HG03469 (cell line): ENCODE measurements at regions not wholly inside any gene's neighbourhood (a gene's known extent, or its start where the extent isn't known, plus 50 kb on each side); places are given as distances from the start of the nearest gene placed in this dataset.
A peak's percentile ranks its signal among the peaks of the same experiment; 100 is the strongest.
"Not testable (repeated sequence)": the region's sequence is repeated elsewhere in the genome, so short reads cannot be mapped to it uniquely, and the experiment has no call there.

ENCODE experiments used
- ATAC-seq: cut with Tn5 transposase; IDR thresholded peaks from one replicate; pipeline ENCODE4 v1.9.1; 2021; ENCODE audit warnings: mild to moderate bottlenecking, moderate library complexity, moderate number of reproducible peaks; ENCODE audit not compliant: unreplicated experiment

DNA sequence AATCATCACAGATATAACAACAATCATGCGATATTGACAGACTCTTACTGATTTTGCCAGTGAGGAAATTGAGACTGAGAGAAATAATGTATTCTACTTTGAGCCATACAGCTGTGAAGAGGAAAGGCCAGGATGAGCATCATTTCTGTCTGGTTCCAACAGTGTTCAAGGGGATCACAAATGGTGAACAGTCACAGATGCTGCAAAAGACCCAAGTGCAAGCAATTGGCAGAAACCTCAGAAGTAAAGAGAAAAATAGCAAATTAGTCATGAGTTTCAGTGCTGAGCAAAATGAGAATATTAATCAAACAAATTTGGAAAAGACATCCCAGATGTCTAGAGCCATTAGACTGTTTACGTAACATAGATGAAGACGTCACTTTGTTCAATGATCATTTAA, 114.1 kb downstream of the RAB38 start:
- no peak for ATAC-seq

- ATAC-seq, result no peak
Measured at GRCh38 chr11:88059326-88059725, 115.9 kb downstream of the RAB38 start.

- no peak for ATAC-seq
Measured at GRCh38 chr11:88051396-88051795, 123.8 kb downstream of the RAB38 start.

- no peak for ATAC-seq
Measured at GRCh38 chr11:88050247-88050646, 125.0 kb downstream of the RAB38 start.

DNA sequence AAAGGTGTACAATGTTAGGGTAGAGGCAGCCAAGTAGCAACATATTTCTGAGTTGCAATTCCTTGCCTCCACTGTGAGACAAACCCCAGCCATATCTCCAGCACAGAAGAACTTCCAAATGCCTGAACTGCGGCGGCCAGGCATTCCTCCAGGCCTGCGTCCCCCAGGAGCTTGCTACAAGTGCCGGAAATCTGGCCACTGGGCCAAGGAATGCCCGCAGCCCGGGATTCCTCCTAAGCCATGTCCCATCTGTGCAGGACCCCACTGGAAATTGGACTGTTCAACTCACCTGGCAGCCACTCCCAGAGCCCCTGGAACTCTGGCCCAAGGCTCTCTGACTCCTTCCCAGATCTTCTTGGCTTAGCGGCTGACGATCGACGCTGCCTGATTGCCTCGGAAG, 130.0 kb downstream of the RAB38 start:
- not testable (repeated sequence) for ATAC-seq

GRCh38 chr11:88044658-88045057, 130.6 kb downstream of the RAB38 start:
- not testable (repeated sequence) for ATAC-seq

DNA sequence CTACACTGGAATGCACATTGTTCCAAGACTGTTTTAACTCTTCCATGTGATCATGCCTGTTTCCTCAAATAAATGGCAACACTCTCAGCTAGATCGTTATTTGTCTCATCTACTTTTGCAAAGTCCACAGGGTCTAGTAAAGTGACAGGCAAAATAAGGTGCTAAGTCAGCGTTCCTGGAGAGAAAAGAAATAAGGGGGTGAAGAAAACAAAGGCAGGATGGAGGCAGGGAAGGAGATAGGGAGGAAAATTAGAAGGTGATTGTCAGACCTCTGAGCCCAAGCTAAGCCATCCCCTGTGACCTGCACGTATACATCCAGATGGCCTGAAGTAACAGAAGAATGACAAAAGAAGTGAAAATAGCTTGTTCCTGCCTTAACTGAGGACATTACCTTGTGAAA, 132.1 kb downstream of the RAB38 start:
- no peak for ATAC-seq

- no peak for ATAC-seq
Measured at GRCh38 chr11:88042647-88043046, 132.6 kb downstream of the RAB38 start.

DNA sequence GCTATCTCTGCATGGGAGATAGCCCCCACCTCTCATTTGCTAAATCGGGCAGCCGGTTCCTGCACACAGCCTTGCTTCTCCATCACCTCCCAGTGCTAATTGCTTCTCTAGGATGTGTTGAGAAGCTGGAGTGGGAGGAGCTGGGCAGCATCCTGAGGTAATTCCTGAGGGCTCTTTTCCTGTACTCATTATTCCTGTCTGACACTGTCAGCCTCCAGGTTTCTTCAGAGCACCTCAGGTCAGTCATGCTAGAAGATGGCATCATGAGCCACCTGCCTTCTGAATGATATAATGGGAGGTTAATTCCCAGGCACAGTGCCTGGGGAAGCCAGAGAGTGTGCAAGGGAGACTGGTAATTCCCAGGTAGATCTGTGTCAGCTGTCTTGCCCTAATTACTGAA, 133.0 kb downstream of the RAB38 start:
- ATAC-seq, result no peak

GRCh38 chr11:88041679-88042078, 133.6 kb downstream of the RAB38 start:
- ATAC-seq, result no peak

DNA sequence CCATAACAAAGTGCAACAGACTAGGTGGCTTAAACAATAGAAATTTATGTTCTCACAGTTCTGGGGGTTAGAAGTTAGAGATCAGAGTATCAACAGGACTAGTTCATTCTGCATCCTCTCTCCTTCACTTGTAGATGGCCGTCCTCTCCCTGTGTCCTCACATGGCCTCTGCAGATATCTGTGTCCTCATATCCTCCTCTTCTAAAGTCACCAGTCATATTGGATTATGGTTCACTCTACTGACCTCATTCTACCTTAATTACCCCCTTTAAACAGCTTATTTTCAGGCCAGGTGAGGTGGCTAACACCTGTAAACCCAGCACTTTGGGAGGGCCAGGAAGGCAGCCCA, 135.1 kb downstream of the RAB38 start:
- ATAC-seq, result no peak

GRCh38 chr11:88039476-88040147, 135.6 kb downstream of the RAB38 start:
- ATAC-seq, result no peak

- ATAC-seq, result no peak
Measured at GRCh38 chr11:88038063-88038462, 137.2 kb downstream of the RAB38 start.

DNA sequence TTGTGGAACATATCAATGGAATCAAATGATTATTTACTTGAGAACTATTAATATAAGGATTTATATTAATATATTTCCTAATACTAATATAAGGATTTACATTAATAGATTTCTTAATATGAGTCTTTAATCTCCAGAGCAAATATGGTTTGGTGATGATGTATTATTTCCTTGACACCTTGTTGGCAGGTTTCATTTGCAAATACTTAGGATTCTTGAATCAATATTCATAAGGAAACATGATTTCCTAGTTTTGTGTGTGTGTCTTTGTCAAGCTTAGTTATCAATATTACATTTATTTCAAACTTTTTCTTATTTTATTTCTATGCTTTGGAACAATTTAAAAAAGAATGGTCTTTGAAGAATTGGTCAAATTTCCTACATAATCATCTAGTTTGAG, 138.5 kb downstream of the RAB38 start:
- ATAC-seq, result no peak

DNA sequence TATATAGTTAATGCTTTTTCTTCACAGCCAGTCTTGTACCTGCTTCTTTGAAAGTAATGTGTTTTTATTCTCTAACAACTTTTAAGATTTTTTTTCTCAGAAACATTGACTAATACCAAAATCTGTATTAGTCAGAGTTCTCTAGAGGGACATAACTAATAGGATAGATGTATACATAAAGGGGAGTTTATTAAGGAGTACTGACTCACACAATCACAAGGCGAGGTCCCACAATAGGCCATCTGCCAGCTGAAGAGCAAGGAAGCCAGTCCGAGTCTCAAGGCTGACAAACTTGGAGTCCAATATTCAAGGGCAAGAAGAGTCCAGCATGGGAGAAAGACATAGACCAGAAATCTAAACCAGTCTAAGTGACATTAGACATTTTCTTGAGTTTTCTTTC, 140.0 kb downstream of the RAB38 start:
- ATAC-seq, result no peak

GRCh38 chr11:88017666-88018065, 157.6 kb downstream of the RAB38 start:
- ATAC-seq, result no peak

DNA sequence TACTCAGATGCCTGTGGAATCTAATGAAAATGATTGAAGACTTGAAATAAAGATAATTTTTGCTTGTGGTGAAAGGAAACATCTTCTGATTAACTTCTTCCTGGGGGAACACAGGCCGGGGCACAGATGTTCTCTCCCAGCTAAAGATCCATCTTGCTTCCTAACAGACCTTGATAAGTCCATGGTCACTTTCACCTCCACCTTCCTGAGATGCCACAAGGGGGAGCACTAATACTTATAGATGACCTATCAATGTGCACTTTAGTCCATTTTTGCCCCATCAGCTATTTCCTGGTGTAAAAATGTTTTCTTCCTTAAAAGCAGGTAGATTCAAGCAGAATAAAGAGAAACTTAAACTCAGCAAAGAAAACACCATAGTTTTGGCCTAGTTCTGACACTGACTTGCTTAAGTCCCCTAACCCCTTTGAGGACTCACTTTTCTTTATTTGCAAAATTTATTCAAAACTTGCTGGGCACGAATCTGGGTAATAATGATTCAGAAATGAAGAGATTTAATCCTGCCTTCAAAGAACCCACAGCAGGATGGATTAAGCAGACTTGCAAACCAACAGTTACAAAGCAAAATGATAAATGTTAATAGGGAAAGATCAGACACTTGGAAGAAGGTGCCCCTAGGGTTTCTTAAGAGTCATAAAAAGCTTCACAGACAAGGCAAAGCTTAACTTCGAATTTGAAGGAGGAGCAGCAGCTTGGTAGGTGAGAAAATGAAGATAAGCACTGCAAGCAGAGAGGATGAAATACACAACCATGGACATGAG, 158.7 kb downstream of the RAB38 start:
- ATAC-seq, result peak; percentile 90

DNA sequence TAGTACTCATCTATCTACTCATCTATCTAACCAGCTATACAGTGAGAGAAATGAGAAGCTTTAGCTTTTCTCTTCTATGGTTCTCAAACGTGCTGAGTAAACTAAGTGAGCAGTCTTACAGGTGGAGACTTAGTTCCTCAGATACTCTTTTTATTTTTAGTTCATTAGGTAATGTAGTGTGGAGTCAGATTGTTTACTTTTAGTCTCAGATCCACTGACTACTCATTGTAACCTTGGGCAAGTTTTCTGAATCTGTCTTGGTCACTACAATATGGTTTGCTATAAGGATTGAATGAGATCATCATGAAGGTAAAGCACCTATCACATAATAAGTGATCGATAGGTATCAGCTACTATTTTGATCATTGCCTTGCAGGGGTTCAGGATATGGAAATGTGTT, 160.1 kb downstream of the RAB38 start:
- ATAC-seq, result no peak

DNA sequence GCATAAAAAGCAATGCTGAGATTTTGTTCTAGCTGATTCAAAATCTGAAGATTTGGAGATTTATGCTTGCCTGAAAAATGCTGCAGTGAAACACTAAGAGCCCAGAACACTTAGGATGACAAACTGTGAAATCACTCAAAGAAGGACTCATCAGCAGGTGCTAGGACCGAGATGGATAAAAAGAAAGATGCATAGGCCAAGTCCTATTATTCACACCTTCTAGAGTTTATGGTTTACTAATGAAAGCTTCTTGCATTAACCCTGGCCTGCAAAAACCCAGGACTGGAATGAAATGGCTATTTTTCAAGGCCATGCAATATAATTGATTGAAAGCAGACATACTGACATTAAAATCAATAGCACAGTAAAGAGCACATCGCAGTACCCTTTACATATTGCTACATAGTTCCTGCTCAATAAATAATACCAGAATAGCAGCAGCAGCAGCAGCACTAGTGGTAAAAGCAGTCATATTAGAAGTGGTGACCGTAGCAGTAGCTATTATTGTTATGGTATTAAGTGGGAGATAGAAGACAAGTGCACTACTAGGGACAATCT, 161.7 kb downstream of the RAB38 start:
- ATAC-seq, result no peak

DNA sequence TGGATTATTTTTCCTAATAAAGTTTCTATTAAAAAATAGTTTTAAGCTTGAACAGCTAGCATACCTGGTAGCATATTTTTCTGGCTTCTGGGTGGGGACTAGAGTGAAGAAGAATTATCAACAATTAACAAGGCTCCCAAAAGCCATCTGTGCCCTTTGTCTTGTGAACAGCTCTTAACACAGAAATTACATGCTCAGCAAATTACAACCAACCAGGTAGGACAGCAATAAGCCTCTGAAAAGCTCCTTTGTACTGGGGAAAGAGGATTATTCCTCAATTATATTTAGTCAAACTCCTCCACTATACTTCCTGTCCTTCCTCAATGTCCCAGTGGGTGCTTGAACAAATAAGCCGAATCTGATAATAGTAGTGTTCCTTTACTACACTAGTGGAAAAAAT, 162.8 kb downstream of the RAB38 start:
- no peak for ATAC-seq

GRCh38 chr11:87976009-87976408, 199.2 kb downstream of the RAB38 start:
- no peak for ATAC-seq

DNA sequence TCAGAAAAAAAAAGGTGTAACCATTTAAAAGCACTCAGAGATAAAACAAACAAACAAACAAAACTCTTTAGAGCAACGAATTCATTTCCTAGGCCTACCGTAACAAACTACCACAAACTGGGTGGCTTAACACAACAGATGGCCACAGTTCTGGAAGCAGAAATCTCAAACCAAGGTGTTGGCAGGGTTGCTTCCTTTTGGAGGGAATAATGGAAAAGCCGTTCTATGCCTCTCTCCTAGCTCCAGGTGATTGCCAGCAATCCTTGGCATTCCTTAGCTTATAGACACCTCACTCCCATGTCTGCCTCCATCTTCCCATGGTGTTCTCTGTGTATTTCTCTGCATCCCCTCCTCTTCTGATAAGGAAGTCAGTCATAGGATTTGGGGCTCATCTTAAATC, 200.4 kb downstream of the RAB38 start:
- ATAC-seq, result no peak
